Right lobe of liver (tissue), 6 donors: ENCODE measurements at regions not wholly inside any gene's neighbourhood (a gene's known extent, or its start where the extent isn't known, plus 50 kb on each side); places are given as distances from the start of the nearest gene placed in this dataset.

Experiments
- ATAC-seq, 4 donors: fragments of 200-7000 bp; cut with Tn5 transposase; one replicate each; pipeline ENCODE4 v1.9.1; 2020; ENCODE audit warnings: mild to moderate bottlenecking in 4 of 4, moderate library complexity in 4 of 4
- DNase-seq, 3 donors: peaks; one replicate each; pipeline ENCODE4 v3.0.0-alpha.2; 2020
- H3K27ac ChIP-seq, 3 donors: fragments of 200-600 bp; one replicate each; pipeline ENCODE4 v1.8.0; 2022
- H3K27me3 ChIP-seq, 2 donors: fragments of 200-600 bp; one replicate each; pipeline ENCODE4 v1.8.0; 2022
- H3K36me3 ChIP-seq, 4 donors: fragments of 200-600 bp; sonication (generic) in 1 of 4; one replicate each; pipeline versions ENCODE4 v1.5.1 to v1.8.0; 2017 to 2022; ENCODE audit warnings: control low read depth in 1 of 4
- H3K4me1 ChIP-seq, 4 donors: fragments of 200-600 bp; sonication (generic) in 1 of 4; one replicate each; pipeline versions ENCODE4 v1.5.1 to v1.8.0; 2017 to 2022; ENCODE audit warnings: control low read depth in 1 of 4
- H3K4me3 ChIP-seq, 3 donors: fragments of 200-600 bp; one replicate each; pipeline ENCODE4 v1.8.0; 2022
- H3K9me3 ChIP-seq, 4 donors: fragments of 200-600 bp; sonication (generic) in 1 of 4; one replicate each; pipeline versions ENCODE4 v1.5.1 to v1.8.0; 2017 to 2022; ENCODE audit warnings: control low read depth in 1 of 4
- POLR2A ChIP-seq: fragments of 450-650 bp; IDR thresholded peaks from one replicate; pipeline ENCODE4 v1.6.1; 2017; ENCODE audit warnings: antibody characterized with exemption, mild to moderate bottlenecking
- WGBS: methylation state at CpG from one replicate; pipeline ENCODE4 v1.1.6; 2018; ENCODE audit warnings: low coverage, low lambda C conversion rate; ENCODE audit not compliant: insufficient coverage; ENCODE audit errors: missing lambda C conversion rate; 5-methylcytosine and 5-hydroxymethylcytosine counted together
- intact Hi-C, 2 donors: fragments of 100-400 bp; cut with DNase I; formaldehyde crosslinking; loops; one replicate each; pipeline versions ENCODE4 v1.11.2 to v1.14.1; 2022
- TF ChIP-seq, protein P1 (sequence below), 4 donors: fragments of 200-600 bp in 3 of 4; fragments of 450-650 bp in 1 of 4; IDR thresholded peaks; one replicate each; pipeline versions ENCODE4 v1.5.1 to v1.8.0; 2016 to 2022; ENCODE audit warnings: antibody characterized with exemption in 4 of 4, mild to moderate bottlenecking in 2 of 4
- donor health status: DM: no; HTN: yes; CAD: no.
- donor health status: DM: no; HTN: no; CAD: no.
- donor health status: DM: no; HTN: no; CAD: no.
- donor health status: DM: no; HTN: yes; CAD: no.
- donor health status: DM: no; HTN: yes; CAD: no.

DNA sequence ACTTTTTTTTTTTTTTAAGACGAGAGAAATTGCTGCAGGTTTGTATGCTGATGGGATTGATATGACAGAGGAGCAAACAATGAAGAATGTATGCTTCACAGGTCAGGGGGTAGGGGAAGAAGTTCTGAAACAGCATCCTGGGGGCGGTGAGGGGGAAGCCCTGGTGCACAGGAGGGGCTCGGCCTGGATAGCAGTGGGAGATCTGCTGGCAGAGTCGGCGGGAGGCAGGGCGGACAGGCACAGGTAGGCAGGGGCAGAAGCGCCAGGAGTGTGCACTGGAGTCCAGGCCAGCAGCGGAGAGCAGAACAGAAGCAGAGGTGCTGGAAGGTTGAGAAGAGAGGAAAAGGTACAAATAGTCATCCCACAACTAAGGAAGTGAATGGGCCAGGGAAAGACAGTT, 175.4 kb downstream of the SNX10 start:
- H3K27ac ChIP-seq: no peak overlapping the region

DNA sequence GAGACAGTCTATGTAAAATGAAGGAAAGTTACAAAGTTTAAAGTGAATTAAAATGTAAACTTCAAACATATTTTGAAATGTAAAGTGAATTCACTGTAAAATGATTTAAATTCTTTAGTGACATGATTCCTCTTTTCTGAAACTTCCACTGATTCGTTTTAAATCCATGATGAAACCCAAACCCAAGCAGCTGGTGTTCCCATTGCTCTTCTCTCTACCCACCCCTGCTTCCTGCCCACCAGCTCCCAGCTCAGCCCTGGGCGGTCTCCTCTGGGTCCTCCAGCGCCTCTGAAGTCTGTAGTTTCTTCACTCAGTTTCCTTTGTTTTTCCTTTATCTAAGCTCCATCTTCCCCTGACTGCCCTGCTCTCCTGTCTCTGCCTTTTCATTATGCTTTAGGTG, 175.9 kb downstream of the SNX10 start:
- intact Hi-C loops: no loop called here
- Histone ChIP-seq H3K4me3 (no peak overlapping the region), H3K36me3 (no peaks in the 10 kb centered on the region), H3K9me3 (no peaks in the 10 kb centered on the region), H3K27me3 (no peaks in the 10 kb centered on the region), H3K4me1 (no peaks in the 10 kb centered on the region), H3K27ac (no peak overlapping the region)
- WGBS: 56% methylated on average over 3 of the region's 3 CpGs
- DNase-seq (no peak), ATAC-seq (no peak)
- TF ChIP-seq POLR2A: no peak
- TF ChIP-seq, protein P1, sequence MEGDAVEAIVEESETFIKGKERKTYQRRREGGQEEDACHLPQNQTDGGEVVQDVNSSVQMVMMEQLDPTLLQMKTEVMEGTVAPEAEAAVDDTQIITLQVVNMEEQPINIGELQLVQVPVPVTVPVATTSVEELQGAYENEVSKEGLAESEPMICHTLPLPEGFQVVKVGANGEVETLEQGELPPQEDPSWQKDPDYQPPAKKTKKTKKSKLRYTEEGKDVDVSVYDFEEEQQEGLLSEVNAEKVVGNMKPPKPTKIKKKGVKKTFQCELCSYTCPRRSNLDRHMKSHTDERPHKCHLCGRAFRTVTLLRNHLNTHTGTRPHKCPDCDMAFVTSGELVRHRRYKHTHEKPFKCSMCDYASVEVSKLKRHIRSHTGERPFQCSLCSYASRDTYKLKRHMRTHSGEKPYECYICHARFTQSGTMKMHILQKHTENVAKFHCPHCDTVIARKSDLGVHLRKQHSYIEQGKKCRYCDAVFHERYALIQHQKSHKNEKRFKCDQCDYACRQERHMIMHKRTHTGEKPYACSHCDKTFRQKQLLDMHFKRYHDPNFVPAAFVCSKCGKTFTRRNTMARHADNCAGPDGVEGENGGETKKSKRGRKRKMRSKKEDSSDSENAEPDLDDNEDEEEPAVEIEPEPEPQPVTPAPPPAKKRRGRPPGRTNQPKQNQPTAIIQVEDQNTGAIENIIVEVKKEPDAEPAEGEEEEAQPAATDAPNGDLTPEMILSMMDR (IDR thresholded peaks at IDR 0.05): no peak

More for the DNA sequence above, 175.4 kb downstream of the SNX10 start:
- Histone ChIP-seq H3K4me1 (no peaks in the 10 kb centered on the region), H3K27me3 (no peaks in the 10 kb centered on the region), H3K9me3 (no peaks in the 10 kb centered on the region), H3K4me3 (no peak overlapping the region), H3K36me3 (no peaks in the 10 kb centered on the region)
- TF ChIP-seq POLR2A: no peak
- TF ChIP-seq, protein P1 (IDR thresholded peaks at IDR 0.05): no peak
- intact Hi-C loops: no loop called here
- ATAC-seq (no peak), DNase-seq (no peak)
- WGBS: 87% methylated on average over 8 of the region's 8 CpGs

DNA sequence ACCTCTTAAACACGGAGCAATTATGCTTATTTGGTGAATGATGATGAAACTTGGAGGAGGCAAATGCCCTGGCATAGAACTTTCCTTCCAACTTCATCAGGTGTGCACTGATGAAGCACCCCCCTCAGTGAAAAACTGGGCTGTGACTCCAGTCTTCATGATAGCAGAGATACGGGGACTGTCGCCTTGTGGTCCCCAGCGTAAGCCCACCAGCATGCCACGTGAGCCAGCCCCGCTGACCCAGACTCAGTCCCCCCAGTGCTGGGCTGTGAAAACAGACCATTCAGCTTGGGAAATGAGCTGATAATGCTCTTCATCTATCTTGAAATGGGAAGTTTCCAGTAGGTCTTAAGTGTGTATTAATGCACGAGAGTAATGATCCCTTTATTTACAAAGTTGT, 177.0 kb downstream of the SNX10 start:
- no peak for DNase-seq
- H3K4me3 ChIP-seq: no peak overlapping the region
- WGBS: 29% methylated on average over 3 of the region's 7 CpGs
- no peak overlapping the region for H3K27ac ChIP-seq
- no peaks in the 10 kb centered on the region for H3K4me1 ChIP-seq
- no peaks in the 10 kb centered on the region for H3K36me3 ChIP-seq
- H3K27me3 ChIP-seq: no peaks in the 10 kb centered on the region
- no peaks in the 10 kb centered on the region for H3K9me3 ChIP-seq
- intact Hi-C loops: no loop called here
- ATAC-seq: no peak
- TF ChIP-seq POLR2A: no peak
- TF ChIP-seq, protein P1 (IDR thresholded peaks at IDR 0.05): no peak

DNA sequence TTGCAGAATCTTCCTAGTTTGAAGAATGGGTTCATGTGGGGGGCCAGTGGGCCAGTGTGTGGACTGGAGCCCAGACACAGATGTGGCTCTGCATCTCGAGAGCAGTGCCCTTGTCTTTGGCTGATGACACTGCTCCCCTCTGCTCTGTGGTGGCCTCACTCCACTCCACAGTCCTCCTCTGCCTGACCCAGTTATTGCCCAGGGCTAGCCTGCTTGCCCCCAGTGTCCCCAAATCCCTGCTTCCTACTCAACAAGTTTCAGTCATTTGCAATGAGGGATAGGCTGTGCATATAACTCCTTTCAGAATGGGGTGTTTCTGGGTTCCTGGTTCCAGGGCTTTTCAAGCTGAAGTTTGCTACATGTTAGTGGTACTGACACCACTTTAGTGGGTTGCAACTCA, 177.5 kb downstream of the SNX10 start:
- no peak for DNase-seq
- intact Hi-C loops: no loop called here
- ATAC-seq: no peak
- TF ChIP-seq, protein P1 (IDR thresholded peaks at IDR 0.05): no peak
- TF ChIP-seq POLR2A: no peak
- no peaks in the 10 kb centered on the region for H3K9me3 ChIP-seq
- whole genome bisulfite sequencing: 63% methylated on average over 1 of the region's 1 CpG
- no peak overlapping the region for H3K27ac ChIP-seq
- H3K27me3 ChIP-seq: no peaks in the 10 kb centered on the region
- no peaks in the 10 kb centered on the region for H3K4me1 ChIP-seq
- H3K4me3 ChIP-seq: no peak overlapping the region
- H3K36me3 ChIP-seq: no peaks in the 10 kb centered on the region

DNA sequence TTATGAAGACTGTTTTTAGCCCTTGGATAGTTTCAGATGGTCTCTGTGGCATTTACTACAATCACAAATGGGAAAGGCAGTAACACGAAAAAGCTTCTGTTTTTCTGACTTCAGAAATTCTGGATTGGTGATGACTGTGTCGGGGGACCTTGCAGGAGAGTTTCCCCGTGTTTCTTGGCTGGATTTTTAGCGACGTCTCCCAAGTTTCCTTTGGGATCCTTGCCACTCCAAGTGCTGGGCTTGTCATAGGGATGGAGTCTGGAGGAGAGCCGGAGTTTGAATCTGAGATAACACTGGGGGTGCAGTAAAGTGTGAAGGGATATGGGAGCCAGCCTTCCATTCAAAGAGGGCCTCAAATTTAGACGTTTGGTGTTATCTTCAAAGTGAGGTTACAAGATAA, 179.0 kb downstream of the SNX10 start:
- DNase-seq: no peak
- TF ChIP-seq POLR2A: no peak
- TF ChIP-seq, protein P1 (IDR thresholded peaks at IDR 0.05): no peak
- Histone ChIP-seq H3K36me3 (no peaks in the 10 kb centered on the region), H3K9me3 (no peaks in the 10 kb centered on the region), H3K4me1 (no peaks in the 10 kb centered on the region), H3K4me3 (no peak overlapping the region), H3K27ac (no peak overlapping the region), H3K27me3 (no peaks in the 10 kb centered on the region)
- intact Hi-C loops: no loop called here
- no peak for ATAC-seq
- 48% methylated on average over 6 of the region's 7 CpGs for WGBS
